Left renal pelvis (tissue), 4 donors: ENCODE measurements at regions not wholly inside any gene's neighbourhood (a gene's known extent, or its start where the extent isn't known, plus 50 kb on each side); places are given as distances from the start of the nearest gene placed in this dataset.

Source experiments
- DNase-seq, 4 donors: peaks; one replicate each; pipeline ENCODE4 v3.0.0-alpha.2; 2013; ENCODE audit warnings: low read depth in 4 of 4, low spot score in 3 of 4

DNA sequence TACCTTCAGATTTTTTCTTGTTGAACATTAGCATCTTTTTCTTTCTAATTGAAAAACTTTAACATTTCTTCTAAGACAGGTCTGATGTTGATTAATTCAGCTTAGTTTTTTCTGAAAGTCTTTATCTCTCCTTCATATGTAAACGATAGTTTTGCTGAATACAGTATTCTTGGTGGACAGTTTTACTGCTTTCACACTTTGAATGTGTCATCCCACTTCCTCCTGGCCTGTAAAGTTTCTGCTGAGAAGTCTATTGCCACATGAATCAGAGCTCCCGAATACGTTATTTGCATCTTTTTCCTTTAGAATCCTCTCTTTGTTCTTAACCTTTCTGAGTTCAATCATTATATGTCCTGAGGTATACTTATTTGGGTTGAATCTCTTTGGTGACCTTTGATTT is 344.2 kb downstream of the OLFM3 start:
- no peak for DNase-seq

DNA sequence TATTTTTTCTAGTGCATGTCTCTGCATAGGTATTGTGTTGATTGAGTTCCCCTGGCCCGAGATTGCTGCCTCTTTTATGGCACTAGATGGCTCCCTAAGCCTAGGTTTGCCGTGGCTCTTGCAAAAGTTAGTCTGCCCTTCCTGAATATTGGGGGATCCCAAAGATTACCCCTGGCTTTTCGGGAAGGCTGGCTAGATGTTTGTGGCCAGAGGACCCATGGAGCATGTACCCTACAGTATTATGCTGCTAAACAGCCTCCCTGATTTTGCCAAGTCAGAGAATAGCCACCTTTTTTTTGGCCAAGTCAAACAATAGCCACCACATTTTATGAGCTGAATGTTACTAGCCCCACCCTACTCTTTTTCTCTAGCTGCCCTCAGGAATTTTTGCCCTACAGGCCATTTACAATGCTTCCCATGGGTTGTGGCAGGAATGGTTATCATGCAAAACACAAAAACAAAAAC is 343.2 kb downstream of the OLFM3 start:
- DNase-seq = peak in 1 of 4 donors; percentile 1

DNA sequence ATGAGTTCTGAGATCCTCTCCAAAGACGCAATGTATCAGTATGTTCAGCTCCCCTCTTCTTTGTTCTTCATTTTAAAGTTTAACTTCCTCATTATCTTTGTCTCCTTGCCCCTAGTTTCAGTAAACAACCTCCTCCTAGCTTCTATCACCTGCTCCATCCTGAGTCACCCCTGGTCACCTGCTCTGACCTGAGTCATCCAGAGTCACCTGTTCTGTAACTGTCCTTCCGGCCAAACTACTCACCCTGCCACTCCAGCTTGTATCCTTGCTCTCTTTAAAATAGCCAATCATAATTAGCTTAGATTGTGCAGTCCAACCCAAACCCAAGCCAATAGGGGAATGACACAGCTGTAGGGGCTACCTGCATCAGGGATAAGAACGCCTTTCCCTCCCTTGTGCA is 332.0 kb downstream of the OLFM3 start:
- no peak for DNase-seq

DNA sequence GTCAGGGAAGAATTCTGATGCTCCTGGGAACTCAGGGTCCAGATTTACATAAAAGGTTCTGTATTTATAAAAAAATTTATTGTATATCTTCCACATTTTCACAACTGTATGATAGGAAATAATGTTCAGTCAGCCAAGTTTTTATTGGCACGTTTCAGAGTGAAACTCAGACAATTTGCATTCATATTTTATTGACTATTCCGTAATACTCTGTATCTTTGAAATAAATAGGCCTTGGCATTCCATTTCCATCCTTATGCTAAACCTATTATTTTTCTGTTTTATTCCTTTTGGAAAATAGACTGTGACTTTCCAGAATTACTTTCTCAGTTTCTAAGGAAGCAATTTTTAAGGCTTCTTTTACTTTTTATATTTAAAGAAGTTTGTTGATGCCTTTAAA is 329.0 kb downstream of the OLFM3 start:
- no peak for DNase-seq

DNA sequence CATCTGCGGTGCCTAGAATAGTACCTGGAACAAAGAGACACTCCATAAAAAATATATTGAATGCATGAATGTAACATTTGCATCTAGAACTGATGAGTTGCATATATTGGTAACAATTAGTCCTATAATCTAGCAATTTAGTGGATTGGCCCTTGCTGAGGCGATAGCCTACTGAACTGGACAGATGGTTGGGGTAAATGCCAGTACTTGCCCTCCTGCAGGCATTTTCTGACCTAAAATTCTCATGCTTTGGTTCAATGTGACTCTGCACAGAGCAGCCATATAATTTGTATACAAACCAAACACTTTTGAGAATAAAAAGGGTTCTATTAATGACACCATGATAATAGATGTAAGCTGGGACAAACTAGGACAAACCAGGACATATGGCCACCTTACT is 313.6 kb downstream of the OLFM3 start:
- DNase-seq = no peak

DNA sequence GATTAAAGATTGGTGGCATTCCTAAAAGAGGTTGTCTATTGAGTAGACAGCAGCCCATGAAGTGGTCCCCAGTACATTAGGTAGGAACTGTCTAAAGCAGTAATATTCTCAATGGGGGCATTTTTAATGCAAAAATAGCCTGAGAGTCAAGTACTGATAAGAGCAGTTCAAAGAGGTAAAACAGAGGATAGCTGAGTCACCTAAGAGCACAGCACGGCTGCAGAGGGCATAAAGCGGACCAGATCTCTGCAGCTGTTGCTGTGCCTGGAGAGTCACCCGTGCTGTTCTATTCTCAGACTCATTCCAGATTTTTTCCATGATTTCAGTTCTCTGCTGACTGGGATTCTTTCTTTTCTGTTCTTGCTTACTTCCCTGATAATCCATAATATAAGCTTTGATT is 313.2 kb downstream of the OLFM3 start:
- DNase-seq = no peak

DNA sequence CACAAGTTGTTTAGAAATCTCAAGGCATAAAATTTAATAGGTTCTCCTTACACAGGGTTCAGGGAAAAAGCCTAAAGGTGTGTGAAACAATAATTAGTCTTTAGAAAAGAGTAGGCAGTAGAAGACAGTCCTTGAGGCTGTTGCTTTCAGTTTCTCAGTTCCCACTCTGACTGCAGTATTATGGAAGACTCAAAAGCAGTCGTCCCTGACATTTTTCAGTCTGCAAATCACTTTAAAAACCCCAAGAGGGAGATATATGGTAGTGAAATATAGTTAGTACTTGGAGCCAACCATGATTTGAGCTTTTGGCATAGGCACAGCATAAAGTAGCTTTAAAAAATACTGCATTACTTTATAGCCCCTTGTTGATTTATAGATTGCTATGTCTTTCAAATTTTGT is 299.7 kb downstream of the OLFM3 start:
- no peak for DNase-seq

DNA sequence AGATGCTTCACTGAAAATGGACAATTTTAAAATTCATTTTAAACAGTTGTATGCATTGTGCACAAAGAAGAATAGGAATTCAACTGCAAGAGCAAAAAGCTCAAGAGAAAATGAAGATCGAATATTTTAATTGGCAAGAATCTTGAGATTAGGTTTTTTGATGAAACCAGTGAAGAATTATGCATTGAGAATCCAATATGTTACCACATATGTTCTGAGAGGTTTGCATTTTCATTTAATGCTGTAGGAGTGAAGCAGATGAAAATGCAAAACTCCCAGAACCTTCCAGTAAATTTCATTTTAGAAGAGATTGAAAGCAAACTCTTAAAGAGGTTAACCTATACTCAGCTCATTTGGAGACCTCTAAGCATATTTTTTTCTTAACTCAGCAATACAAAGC is 298.0 kb downstream of the OLFM3 start:
- no peak for DNase-seq

DNA sequence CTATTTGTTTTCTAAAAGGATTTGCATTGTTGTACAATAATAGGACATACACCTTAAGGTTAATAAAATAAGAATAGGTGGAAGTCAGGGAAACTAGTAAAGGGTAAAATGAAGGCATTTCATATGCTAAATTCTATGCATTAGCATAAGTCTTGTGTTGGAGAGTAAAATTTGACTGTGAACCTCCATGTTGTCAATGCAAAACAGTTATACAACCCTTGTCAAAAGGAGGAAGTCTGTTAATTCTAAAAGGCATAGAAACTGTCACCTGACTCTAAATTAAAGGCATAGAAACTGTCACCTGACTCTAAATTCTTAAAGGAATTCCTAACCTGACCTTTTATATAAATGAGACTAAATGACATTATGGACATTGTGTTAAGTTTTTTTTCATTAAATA is 291.8 kb downstream of the OLFM3 start:
- no peak for DNase-seq

DNA sequence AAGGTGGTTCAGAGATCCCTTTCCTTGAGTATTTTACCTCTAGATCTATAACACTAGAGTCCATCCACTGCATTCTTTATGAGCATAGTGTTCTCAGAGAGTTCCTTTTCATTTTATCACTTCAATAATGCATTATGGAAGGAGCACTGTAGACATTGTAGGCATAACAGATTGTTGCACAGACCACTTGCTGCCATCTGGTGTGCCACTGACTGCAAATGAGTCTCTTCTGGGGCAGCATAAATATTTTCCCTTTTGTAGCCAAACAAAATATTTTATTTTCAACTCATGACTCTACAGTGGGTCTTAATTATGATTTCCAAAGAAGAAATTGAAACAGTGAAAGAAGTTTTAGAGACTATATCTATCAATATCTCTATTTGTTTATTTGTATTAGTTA is 290.4 kb downstream of the OLFM3 start:
- no peak for DNase-seq

DNA sequence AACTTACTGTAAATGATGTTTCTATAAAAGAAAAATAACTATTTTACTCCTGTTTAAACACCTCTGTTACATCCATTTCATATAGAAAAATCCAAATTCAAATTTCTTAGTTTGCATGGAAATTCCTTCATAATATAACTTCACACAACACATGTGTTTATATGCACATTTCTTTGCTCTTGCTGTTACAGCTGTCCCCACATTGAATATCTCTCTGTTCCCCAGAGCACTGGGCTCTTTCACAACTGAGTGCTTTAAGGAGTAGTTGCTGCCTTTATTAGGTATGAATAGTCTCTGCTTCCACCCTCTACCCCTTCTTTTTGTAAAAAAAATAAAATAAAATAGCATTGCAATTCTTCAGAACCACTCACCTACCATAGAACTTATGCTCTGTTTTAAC is 287.0 kb downstream of the OLFM3 start:
- no peak for DNase-seq

DNA sequence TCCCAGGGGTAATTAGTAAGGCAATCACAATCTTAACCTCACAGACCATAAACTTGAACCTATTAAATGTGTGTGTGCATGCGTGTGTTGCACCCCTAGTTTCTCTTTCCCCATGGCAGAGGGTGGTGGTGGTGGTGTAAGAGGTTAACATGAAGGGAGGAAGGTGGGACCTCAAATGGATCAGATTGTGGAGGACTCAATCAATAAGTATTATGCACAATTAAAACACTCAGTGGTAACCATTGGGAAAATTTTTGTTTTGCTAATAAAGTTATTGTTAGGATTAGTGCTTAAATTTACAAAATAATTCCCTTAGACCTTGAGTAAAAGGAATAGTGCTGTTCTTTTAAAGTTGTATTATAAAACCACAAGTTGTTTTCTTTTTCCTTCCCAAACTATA is 283.0 kb downstream of the OLFM3 start:
- no peak for DNase-seq

DNA sequence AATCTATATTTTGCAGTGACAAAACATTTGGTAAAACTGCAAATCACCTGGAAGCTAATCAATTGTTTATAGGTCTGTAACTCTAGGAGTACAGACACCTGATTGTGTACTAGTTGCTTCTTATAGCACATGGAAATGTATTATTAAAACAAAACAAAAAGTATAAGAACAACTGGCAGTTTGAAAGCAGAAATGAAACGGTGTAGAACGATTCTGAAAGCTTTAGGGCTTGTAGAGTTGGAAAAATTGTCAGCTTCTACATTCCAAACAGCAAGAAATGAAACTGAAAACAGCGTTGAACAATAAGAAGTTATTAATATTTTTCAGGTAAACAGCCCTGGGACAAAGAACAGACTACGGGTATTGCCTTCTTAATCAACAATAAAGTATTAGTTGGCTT is 273.3 kb downstream of the OLFM3 start:
- no peak for DNase-seq

DNA sequence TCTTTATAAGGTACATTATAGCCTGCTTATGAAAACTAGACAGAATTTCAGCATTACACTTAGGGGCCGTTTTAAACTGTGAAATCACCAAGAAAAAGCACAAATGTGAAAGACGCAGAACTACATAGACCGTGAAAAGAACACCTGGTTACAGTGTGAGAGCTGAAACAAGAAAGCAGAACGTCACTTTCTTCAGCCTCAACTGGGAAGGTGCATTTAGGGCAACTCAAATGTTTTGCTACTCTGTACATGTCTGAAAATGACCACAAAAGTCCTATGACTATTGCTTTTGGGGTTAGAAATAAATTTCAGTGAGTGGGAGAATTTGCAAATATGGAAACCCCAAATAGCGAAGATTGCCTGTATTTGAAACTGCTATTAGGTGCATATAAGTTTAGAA is 268.7 kb downstream of the OLFM3 start:
- no peak for DNase-seq

DNA sequence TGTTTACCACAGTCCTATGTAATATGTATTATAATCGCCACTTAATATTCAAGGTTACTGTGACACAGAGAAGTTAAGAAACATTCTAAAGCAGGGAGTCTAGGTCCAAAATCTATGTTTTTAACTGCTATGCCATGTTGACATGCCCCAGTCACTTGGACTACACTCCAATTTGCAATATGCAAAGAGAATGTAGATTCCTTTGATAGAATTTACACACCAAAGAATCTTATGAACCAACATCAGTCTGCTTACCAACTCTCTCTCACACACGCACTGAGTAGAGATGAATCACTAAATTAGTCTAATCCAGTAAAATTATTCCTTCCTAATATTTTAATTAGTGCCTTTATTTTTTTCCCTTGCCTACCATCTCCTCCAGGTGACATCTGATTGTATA is 266.2 kb downstream of the OLFM3 start:
- no peak for DNase-seq

DNA sequence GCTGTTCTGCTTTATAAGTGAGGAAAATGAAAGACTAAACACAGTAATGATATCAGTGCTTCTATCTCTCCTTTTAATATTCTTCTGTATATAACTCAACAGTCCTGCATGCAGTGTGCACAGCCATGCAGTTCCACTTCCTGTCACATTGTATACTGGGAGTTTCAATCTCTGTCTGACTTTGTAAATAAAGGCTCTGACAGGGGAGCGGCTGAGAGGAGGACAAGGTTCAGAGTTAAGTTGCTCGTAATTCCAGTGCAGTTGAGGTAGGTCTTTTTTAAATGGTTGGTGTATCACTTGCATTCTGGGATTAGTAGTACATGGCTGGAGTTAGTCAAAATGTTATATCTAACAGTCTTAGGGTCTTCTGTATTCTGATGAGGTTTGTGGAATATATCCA is 264.5 kb downstream of the OLFM3 start:
- no peak for DNase-seq

DNA sequence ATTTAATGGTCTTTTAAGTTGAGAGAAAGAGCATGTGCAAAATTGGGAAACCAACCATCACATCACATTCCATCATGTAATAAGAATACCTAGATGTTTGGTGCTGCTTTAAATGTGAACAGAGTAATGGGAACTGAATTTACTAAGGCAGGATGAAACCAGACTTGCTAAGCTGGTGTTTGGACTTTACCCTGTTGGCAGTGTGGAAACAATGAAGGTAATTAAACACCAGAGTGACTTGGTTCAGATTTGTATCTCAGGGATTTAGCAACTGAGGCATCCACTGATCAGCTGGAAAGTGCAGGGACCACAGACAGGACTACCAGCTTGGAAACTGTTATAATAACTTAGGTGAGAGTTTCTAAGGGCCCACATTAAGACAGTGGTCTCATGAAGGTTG is 263.4 kb downstream of the OLFM3 start:
- DNase-seq = no peak

DNA sequence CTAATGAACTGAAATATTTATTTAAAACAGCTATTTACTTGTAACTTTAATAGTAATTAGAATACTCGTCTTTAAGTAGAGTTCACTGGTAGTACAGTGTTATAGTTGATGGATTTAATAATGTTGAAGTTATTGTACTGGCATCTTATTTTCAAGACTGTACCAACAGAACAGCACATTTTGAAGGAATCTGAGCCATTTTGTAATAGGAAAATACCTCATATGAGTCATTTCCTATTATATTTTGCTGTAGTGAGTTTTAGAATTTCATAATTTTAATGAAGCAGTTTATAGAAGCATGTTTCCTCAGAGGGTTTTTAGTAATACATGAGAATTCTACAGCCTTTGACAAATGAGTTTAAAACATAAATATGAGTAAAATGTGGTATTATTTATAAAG is 258.3 kb downstream of the OLFM3 start:
- DNase-seq = no peak

DNA sequence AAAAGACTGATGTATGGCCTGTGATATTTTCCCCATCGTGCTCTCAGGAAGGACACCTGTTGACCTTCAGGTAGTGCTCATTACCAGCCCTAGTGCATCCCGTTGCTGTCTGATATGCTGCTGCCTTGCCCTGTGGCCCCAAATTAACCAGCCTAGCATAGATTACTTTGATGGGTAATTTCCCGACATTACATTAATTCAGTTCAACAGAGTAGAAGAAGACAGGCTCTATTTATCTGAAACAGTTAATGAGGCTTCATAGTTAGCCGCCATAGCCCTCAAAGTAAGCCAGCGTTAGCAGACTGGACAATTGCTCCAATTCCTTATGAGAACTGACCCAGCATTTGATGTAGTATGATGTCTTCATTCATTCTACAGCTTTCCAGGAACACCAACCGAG is 257.6 kb downstream of the OLFM3 start:
- no peak for DNase-seq

DNA sequence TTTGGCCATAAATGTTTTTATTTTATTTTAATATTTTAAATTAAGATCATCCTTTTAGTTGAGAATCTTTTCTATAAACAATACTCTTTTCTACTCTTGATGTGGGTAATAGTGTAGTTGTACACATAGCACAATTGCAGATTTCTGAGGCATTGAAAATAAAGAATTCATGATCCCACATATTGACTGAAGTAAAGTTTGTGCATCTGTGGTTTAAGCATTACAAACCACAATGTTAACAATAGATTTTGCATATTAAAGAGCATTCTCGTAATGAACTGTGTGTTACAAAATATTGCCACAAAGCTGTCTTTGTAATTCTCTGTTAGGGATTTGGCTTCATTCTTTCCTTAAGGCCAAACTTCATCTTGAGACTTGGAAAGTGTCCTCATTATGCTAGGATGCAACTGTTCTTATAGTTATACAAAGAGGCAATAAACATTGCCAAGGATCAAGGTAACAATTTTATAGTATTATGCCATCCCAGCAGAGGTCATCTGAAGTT is 256.8 kb downstream of the OLFM3 start:
- DNase-seq = no peak

DNA sequence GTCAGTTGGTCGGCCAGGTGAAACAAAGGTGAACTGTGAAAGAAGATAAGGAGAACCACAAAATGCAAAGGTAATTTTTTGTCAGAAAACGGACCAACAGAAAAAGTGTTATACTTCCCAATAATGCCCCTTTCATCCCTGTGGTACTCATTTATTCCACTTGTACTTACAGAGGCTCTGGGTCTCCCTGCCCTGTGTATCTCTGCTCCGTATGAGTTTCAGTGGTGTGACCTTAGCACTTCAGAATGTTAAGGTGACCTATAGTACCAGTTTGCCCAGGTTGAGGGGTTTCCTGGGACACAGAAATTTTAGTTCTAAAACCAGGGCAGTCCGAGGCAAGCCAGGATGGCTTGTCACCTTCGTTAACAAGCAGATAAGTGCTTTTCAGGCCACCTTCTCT is 254.8 kb downstream of the OLFM3 start:
- DNase-seq = no peak

DNA sequence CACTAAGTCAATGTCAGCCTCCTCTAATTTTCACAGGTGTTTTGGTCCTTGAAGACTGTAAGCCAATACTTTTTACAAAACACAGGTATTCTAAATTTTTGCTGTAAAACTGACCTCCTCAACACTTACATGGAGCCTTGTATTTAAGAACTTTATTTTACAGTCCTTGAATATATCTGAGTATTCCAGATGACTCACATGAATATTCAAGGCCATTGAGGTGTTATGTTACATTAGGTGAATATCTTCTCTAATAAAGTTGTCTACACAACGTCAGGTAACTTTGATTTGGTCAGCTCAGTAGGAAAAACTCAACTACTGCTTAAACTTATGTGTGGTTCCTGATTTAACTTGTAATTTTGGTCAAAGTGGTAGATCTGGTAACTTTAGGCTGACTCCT is 254.2 kb downstream of the OLFM3 start:
- no peak for DNase-seq

DNA sequence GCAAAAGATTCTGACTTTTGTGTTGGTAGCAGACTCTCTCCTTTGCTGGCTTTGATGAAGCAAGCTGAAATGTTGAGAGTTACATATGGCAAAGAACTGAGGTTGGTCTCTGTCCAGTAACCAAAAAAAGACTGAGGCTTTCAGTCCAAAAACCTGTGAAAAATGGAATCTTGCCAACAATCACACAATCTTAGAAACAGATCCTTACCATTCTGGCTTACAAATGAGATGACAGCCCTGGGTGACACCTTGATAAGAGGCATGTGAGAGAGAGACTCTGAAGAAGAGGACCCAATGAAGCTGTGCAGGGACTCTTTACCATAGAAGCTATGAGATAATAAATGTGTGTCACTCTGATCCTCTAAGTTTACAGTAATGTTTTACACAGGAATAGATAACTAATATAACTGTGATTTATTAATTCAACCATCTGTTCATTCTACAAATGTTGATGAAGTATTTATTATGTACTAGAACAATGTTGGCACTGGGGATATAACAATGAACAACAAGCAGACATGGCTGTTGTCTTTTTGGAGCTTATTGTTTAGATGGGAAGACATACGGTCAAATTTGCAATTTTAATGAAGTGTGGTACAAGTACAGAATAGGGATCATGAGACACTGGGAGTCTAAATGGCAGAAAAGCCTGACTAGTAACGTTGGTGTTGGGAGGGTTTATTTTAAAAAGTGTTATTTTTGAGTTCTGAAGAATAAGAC is 251.0 kb downstream of the OLFM3 start:
- no peak for DNase-seq
